Dermis blood vessel endothelial cell (primary cell): ENCODE measurements at regions not wholly inside any gene's neighbourhood (a gene's known extent, or its start where the extent isn't known, plus 50 kb on each side); places are given as distances from the start of the nearest gene placed in this dataset.

Source experiments
- DNase-seq: peaks from one replicate; pipeline ENCODE4 v3.0.0; 2010

DNA sequence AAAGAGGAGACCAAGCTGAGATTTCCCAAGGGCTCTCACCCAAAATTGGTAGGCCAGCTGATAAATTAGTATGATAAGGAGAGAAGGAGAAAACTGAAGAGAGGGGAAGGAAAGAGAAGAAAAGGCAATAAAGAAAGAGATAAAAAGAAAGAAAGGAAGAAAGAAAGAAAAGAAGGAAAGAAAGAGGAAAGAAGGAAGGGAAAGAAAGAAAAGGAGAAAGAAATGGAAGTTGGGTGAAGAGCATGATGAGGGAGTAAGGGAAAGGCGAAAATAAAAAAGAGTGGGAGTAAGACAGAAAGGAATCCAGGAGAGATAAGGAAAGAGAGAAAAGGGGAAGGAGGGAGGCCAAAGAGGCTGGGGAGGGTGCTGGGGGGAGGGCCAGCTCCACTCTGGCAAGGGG, 95.4 kb downstream of the MRM1 start:
- DNase-seq: no peak

DNA sequence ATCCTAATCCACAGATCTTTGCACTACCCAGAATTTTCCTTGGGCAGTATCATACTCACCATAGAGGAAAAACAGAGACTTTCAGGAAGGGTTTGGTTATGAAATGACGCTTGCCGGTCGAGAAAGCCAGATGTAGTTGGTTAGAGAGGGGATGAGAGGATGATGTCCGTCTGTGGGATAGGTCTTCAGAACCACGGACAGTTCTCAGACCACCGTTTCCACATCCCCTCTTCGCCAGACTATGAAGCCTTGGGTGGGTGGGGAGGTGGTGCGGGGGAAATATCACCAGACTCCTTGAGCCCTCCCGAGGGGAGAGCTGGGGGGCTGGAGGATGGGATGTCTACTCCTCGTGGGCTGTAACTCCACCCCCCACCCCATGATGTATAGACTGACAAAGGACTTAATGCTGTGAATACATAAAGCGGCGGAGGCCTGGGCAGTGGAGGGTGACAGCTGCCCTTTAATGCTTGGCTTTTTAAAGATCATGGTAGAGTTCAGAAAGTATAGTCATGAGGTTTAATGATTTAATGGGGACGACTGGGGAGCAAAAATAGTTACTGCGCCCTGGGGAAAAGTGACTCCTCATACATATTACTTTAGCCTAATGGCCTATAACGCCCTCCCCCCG, 96.6 kb downstream of the MRM1 start:
- DNase-seq: peak; percentile 15

DNA sequence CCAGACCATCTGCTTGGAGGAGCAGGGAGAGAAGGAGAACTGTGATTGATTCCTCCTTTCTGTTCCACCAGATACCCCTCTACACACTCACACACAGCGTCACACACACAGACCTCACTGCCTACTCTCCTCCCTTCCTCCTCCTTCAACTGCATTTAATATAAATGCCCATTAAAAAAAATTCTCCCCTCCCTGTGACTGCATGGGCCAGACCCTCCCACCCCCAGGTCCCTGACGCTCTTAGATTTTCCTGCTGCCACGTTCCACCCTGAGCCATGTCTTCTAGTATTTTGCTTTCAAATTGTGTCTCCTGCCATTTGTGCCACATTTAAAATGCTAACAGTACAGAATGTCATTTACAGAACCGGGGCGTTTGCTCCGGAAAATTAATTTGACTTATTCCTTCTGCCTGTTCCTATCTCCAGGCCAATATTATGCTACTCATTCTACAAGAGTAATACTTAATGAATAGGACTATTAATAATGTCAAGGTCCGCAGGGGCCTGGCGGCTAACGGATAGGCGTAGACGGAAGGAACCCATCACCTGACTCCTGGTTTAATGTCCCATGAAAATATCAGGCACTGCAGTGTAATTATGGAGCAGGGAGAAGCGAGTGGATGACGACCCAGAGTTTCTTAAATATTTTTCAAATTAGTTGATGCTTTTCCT, 100.2 kb downstream of the MRM1 start:
- no peak for DNase-seq

DNA sequence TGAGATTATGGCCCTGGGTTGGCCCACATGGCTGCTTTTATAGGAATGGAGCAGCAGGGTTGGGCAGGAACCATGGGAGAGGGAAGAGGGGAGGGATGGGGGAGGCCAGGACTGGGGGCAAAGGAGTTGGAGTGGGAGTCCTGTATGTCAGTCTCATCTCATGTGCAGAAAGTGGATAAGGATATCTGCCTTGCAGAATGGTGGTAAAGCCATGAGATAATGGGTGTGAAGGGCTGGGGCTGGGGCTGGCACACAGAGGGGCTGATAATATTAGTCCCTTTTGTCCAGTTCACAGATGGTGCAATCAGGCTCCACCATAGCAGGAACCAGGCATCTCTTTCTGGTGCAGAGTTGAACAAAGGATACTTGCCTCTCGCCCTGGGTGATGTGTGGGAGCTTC, 101.3 kb downstream of the MRM1 start:
- DNase-seq: no peak

DNA sequence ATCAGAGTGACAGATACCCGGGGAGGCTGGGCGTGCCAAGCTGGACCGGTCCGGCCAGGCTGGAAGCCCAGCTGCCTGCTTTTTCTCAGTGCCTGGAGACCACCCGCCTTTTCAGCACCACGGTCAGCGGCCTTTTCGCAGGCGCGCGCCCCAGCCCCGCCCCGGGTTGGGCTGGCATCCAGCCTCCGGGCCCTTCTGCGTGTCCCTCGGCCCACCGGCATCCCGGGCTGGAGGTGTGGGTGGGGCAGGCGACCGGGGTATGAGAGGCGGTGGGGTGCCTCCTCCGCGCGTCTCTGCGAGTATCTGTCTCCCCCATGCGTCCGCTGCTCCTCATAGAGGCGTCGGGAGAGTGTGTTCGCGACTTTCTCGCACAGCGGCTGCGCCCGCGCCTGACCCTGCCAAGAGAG, 102.5 kb downstream of the MRM1 start:
- DNase-seq: peak; percentile 60

DNA sequence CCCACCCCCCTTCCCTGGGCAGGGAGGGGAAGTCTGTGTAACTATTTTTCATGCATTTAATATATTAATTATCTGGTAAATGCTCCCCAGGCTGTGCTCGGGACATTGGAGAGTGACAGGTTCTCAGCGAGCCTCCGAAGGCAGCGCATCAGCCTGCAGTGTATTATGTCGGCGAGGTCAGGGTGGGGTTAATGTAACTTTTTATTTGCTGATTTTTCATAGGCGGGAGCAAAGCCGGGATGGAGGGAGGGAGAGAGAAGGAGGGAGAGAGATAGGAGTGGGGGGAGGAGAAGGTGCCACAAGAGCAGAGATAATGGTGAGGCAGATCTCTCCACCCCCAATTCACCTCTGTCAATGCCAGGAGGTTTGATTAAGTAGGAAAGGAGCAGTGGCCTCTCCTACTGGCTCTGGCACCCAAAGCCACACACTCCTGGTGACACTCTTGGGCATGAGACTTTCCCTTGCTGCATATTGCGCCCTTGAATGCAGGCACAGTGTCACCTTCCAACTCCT, 104.0 kb downstream of the MRM1 start:
- DNase-seq: no peak

DNA sequence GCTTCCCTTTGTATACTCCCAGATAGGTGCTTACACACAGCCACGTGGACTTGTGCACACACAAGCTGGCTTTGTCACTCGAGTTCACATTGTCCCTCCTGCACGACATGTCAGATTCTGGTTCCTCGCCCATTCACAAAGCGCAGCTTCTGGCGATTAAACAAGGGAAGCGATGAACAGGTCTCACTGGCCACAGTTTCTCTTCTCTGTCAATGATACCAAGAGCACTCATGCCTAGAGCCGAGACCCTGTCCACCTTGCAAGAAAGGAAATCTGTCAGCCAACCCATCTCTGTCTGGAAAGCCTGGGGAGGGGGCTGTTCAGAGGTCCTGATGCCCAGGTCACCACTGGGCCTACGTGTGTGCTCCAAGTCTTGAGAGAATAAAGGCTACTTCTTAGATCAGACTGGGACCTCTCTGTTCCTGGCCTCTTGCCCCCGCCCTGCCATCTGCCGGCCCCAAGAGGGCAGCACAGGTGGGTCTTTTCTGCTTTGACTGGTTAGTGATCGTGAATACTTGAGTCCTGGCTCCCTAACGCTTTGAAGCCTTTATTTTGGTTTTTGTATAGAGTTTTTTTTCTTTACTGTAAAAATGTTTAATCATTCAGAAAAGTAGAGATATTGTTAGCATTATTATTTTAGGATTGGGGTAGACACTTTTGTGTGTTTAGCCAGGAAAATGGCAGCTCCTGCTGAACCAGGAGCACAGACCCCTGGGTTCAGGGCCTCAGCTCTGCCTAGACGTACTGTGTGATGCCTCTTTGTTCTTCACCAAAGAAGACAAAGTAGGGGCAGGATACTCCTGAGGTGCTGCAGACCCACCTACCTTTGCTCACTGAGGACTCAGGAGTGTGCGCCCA, 104.7 kb downstream of the MRM1 start:
- peak; percentile 65 for DNase-seq

DNA sequence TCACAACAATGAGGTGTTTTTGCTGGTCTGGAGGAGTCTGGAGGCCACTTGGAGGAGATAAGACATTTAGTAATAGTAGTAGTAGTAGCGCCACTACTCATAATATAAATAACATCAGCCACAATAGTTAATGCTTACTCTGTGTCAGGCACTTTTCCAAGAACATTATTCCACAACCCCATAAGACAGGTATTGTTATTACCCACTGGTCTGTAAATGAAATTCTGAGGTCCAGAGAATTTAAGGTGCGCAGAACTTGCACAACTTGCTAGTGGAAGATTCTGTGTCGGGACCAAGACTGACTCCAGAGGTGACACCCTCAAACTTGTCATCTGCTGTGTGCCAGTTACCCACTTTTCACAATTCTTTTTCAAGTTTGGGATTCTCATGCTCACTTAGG, 106.5 kb downstream of the MRM1 start:
- no peak for DNase-seq

DNA sequence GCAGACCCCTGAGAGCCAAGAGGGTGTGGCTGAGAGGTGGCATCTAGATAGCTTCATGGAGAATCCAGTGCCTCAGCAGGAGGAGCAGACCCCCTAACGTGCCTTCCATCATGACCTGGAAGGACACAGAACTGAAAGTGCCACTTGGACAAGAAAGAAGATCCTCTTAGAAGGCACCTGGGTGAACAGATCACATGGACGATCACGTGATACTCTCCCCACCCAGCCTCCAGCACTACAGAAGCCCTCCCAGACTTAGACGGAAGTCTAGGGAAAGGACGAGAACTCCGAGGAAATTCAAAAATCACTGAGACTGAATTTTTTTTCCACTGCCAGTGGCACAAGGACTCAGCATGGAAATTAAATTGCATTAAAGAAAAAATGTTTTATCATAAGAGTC, 113.4 kb downstream of the MRM1 start:
- no peak for DNase-seq

DNA sequence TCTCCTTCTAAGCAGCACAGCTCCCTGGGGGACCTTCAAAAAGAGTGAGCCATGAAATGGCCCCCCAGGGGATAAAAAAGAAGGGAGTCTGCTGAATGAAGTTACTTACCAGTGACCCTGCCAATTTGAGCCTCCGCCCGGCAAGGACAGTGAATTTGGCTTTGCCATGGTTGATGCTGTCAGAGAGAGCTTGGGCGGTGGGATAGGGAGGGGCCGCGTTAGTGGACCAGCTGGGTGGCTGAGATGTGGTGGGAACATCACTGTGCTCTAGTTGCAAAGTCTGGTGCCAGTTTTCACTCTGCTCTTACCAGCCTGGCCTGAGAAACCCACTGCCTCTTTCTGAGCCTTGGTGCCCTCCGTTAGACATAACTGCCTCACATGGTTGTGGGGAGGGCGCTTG, 114.6 kb downstream of the MRM1 start:
- DNase-seq: no peak

DNA sequence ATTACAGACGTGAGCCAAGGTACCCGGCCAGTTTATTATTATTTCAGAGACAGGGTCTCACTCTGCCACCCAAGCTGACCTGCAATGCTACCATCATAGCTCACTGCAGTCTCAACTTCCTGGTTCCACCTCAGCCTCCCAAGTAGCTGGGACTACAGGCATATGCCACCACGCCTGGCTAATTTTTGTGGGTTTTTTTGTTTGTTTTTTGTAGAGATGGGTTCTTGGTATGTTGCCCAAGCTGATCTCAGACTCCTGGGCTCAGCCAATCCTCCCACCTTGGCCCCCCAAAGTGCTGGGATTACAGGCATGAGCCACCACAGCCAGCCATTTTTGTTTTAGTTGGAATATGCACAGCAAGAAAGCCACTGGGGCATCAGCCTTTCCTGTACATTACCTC, 115.7 kb downstream of the MRM1 start:
- DNase-seq: no peak

DNA sequence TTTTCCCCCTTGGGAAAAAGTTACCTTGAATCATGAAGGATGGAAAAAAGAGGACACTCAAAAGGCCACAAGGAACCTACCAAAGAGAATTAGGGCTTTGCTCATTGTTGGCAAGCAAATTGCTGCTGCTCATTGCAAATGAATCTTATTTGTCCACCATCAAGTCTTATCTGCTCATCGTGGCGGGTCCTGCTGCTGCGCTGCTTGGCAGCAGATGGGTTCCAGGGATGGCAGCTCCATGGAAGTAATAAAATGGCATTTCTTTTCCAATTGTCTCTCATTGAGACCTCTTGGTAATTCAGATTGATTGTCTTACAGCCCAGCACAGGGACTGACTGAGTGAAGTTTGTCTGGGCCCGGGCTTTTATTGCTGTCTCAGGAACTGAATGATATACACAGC, 118.7 kb downstream of the MRM1 start:
- DNase-seq: no peak

DNA sequence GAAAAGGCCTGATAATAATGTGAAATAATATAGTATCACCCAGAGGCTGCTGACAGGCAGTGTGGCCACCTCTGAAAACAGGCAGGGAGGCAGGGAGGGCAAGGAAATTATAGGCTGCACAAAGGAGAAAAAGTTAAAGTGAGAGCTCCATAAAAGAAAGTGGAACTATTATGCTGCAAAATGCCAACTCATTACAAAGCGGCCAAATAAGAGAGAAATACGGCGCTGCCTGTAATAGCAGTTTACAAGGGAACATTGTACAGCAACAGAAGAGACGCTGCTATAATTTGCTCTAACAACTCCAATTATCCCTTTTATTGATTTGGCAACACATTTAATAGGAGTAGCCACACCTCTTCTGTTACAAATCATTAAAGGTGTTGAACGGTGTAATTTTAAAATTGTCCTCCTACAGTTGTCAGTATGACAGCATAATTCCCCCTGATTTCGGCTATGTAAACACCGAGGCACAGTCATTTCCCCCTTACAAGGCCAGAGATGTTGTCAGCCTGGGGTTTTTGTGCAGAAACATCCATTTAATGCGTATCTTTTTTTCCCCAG, 120.3 kb downstream of the MRM1 start:
- DNase-seq: peak; percentile 32

DNA sequence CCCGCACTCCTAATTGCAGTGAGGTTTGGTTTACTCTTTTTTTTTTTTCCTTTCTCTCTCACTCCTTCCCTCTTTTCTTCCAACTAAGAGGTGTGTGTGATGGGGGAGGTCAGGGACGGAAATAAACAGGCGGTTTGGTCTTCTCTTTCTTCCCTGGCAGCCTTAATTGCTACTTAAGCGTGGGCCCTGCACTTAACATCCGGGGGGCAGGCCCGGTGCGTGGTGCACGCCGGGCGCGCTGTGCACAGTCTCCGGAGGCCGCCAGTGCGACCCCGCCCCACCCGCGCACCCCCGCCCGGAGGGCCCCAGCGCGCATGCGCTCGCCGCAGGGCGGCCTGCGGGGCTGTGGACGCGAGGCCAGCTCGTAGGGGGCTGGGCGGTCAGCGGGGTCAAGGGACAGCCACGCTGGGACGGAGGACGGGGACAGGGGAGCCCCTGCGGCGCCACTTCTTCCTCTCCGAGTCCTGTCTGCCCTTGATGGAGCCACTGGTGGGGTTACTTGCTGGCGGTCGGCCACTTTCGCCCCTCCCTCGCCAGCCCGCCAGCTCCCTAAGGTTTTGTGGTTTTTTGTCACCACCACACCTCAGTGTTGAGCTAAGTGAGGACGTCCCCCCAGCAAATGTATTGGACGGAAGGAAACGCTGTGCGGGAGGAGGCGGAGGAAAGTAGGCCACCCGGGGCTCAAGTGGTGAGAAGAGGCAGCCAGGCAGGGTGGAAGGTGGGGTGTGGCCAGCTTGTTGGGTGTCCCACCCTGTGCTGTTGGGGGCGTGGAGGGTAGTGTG, 120.9 kb downstream of the MRM1 start:
- DNase-seq: peak; percentile 32

DNA sequence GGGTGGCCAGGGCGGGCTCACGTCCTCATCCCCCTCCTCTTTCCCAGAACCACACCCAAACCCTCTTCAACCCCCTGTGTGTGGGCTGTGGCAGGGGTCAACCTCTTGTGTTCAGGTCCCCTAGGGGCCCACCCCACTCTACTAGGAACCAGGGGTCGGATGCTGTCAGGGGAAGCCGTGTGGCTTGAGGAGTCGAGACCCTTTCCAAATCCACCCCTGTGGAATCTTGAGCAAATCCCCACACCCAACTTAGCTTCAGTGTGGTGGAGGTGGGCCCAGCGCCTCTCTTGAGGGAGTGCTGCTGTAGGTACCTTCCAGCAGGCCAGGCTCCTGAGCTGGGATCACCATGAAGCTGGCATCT, 121.5 kb downstream of the MRM1 start:
- DNase-seq: no peak

DNA sequence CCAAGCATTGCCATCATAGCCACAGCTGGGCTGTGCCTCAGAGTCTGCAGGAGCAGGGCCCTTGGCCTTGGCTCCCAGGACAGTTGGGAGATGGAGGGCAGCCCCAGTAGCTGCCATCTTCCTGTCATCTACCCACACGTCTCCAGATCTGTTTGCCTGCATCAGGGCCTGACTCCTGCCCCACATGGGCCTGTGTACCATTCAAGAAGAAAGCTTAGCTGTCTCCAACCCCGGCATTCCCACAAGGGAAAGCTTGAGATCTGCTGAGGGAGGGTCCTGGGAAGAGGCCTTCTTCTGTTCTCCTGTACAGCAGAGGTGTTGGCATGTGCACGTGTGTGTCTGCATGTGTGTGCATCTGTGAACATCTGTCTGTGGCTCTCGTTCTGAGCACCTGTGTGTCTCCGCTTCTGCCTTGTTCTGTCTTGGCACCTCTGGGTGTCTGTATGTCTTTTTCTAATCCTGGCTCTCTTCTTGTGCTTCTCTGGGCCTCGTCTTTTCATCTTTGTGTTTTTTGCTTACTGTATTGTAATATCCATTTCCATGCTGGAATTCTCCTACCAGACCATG, 122.2 kb downstream of the MRM1 start:
- DNase-seq: no peak

DNA sequence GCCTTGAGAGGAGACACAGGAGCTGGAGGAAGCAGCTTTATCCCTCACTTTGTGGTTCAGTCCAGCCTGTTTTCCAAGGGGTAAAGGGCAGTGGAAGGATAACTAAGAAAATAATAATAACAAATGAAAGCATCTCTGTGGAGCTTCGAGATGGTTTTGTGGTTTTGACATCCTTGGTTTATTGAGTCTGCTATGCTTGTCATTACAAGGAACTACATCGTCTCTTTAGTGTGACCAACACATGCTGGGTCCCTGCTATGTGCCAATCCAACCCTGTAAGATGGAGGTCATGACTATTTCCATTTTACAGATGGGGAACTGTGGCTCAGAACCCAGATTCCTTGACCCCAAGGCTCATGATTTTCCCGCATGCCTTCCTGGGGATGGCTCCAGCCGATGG, 124.8 kb downstream of the MRM1 start:
- DNase-seq: no peak

DNA sequence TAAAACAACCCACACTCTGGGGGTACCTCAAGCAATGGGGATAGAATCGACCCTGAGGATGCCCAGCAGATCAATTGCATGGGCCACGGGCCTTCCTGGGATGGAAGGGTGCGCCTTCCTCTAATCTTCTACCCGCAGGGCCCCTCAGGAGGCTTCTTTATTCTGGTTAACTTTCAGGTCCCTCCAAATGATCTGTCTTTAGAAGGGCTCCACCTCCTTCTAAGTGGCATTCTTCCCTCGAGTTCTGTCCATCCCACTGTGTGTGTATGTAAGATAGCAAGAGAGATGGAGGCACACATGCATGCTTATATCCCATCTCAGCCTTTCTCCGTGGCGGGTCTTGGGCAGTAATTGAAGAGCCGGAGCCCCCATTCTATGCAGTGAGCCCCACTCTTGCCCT, 125.7 kb downstream of the MRM1 start:
- DNase-seq: no peak

DNA sequence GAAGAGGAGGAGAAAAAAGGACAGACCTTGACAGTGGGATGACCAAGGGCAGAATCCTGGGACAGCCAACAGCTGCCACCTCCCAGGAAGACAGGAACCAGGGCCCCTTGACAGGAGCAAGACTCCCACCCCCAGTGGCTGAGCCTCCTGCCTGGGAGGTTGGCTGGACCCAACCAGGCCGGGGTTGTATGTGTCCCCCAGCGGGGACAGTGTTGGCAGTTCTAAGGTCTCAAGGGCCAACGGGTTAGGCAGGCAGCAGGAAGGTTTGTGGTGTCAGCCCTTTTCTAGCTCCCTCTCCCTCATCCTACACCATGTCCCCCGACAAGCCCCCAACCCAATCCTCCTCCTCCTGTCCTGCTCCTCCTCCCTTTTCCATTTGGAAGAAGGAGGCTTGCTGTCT, 126.2 kb downstream of the MRM1 start:
- DNase-seq: no peak

DNA sequence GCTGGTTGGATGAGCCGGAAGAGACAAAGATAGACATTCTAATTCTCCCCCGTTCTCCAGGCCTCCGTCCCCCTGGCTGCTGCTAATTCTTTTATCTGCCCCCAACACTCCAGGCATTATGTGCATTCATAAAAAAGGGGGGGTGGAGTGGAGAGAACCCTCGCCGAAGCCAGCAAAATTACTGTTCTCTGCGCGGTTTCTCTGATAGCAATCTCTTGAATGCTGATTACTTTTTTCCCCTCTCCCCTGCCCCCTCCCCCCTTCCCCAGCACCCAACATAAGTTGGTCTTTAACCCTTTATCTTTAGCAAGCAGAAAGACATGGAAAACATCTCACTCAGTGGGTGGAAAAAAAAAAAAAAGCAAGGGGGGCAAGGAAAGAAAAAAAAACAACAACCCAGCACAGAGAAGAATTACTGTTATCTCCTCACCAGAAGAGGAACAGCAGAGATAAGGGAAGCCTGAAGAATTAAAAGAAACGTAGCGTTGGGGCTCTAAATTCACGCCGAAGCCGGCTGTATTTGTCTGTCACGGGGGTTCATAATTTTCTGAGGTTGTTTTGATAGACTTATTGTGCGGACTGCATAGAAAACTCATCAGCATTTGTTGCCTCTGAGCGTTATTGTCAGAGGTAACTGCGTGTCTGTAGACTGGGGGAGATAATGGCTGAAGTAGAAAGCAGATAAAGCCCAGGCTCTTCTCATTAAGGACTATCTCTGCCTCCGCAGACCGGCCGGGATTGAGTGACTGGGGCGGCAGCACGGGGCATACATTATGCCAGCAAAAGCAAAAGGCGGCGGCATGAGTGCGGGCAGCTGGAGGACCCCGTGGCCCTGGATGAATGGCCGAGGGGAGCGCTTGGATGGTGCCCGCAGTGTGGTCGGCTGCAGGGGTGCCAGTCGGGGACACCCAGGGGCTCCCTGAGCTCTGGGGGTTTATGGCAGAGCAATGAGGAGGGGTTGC, 126.9 kb downstream of the MRM1 start:
- no peak for DNase-seq
